ENCODE measurements at regions not wholly inside any gene's neighbourhood (a gene's known extent, or its start where the extent isn't known, plus 50 kb on each side); places are given as distances from the start of the nearest gene placed in this dataset.

- TF ChIP-seq CTCF (IDR thresholded peaks at IDR 0.05) (no peak), POLR2A (IDR thresholded peaks at IDR 0.05) (no peak)
These were observed 73.3 kb upstream of the L3MBTL4 start for GRCh38 chr18:6487968-6488367.
